ENCODE measurements at regions not wholly inside any gene's neighbourhood (a gene's known extent, or its start where the extent isn't known, plus 50 kb on each side); places are given as distances from the start of the nearest gene placed in this dataset.

DNA sequence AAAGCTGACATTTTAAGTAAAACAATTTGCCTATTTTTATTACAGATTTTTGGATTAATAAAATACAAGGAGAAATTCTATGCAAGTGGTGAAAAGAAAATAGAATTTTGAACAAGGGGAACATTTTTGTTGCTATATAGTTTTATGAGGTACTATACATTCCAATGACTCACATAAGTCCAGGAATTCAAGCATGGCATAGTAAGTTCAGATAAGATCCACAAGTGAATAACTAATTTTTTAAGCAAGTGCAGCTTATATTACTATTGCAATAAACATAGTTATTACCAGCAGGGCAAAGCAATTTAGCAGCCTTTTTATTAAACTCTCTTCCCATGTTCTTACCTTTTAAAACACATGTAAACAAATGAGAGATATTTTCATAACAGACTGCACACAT lies 1123.5 kb upstream of the LRRN3 start:
- TF ChIP-seq, protein P1, sequence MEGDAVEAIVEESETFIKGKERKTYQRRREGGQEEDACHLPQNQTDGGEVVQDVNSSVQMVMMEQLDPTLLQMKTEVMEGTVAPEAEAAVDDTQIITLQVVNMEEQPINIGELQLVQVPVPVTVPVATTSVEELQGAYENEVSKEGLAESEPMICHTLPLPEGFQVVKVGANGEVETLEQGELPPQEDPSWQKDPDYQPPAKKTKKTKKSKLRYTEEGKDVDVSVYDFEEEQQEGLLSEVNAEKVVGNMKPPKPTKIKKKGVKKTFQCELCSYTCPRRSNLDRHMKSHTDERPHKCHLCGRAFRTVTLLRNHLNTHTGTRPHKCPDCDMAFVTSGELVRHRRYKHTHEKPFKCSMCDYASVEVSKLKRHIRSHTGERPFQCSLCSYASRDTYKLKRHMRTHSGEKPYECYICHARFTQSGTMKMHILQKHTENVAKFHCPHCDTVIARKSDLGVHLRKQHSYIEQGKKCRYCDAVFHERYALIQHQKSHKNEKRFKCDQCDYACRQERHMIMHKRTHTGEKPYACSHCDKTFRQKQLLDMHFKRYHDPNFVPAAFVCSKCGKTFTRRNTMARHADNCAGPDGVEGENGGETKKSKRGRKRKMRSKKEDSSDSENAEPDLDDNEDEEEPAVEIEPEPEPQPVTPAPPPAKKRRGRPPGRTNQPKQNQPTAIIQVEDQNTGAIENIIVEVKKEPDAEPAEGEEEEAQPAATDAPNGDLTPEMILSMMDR (conservative IDR thresholded peaks at IDR 0.05; ENCODE audit: low read depth, low read length) = no peak
- TF ChIP-seq EZH2 (IDR thresholded peaks at IDR 0.05; ENCODE audit: low read length, unreplicated experiment) (no peak), EZH2phosphoT487 (IDR thresholded peaks at IDR 0.05; ENCODE audit: borderline replicate concordance, low read length) (no peak)

All from PC-3 (cell line).